SK-N-SH (cell line): ENCODE measurements at regions not wholly inside any gene's neighbourhood (a gene's known extent, or its start where the extent isn't known, plus 50 kb on each side); places are given as distances from the start of the nearest gene placed in this dataset.

Experiments
- CTCF ChIA-PET: fragments of 300-600, 350-600 bp; formaldehyde crosslinking; extraction: SDS; loops from one replicate; lab custom pipeline; 2021; lab: Yijun Ruan, JAX
- POLR2A ChIA-PET: fragments of 350-600 bp; sonication (Branson Sonifier 250); formaldehyde crosslinking; extraction: SDS; loops from one replicate; lab custom pipeline; 2020; ENCODE audit warnings: antibody characterized with exemption, inconsistent platforms; lab: Yijun Ruan, JAX
- DNase-seq: peaks from one replicate; pipeline ENCODE4 v3.0.0; 2012
- H2AFZ ChIP-seq: fragments of 200-600 bp; sonication (generic); 2 replicates; pipeline ENCODE4 v1.8.1; 2016; ENCODE audit warnings: antibody characterized with exemption, mild to moderate bottlenecking, low read depth
- H3F3A ChIP-seq: fragments of 200-600 bp; sonication (generic); replicated peaks from 2 replicates; pipeline ENCODE3; 2016; ENCODE audit warnings: antibody characterized with exemption, mild to moderate bottlenecking; ENCODE audit not compliant: insufficient read depth
- H3K27ac ChIP-seq, 2 experiments: fragments of 200-500 bp in 1 of 2; fragments of 200-600 bp in 1 of 2; sonication (Bioruptor generic) in 1 of 2; sonication (generic), shearing (Covaris generic) in 1 of 2; 2 replicates each; pipeline versions ENCODE4 v1.5.1 to v1.6.1; 2014 to 2016; ENCODE audit warnings: low read depth in 2 of 2, inconsistent platforms in 1 of 2, low read length in 1 of 2, mild to moderate bottlenecking in 1 of 2, mixed read lengths in 1 of 2
- H3K27me3 ChIP-seq: fragments of 200-600 bp; sonication (generic), shearing (Covaris generic); 2 replicates; pipeline ENCODE4 v1.6.1; 2016; ENCODE audit warnings: mixed run types; ENCODE audit not compliant: insufficient read depth
- H3K36me3 ChIP-seq, 2 experiments: fragments of 200-500 bp in 1 of 2; fragments of 200-600 bp in 1 of 2; sonication (Bioruptor generic) in 1 of 2; sonication (generic) in 1 of 2; replicated peaks in 1 of 2; 2 replicates each; pipeline versions ENCODE3 to v1.5.1; 2014 to 2016; ENCODE audit warnings: low read length in 1 of 2, mild to moderate bottlenecking in 1 of 2; ENCODE audit not compliant: insufficient read depth in 2 of 2, control insufficient read depth in 1 of 2
- H3K4me1 ChIP-seq, 2 experiments: fragments of 200-500 bp in 1 of 2; fragments of 200-600 bp in 1 of 2; sonication (Bioruptor generic) in 1 of 2; sonication (generic), shearing (Covaris generic) in 1 of 2; 2 replicates each; pipeline versions ENCODE4 v1.5.1 to v1.6.1; 2014 to 2016; ENCODE audit warnings: low read depth in 1 of 2, low read length in 1 of 2, mixed run types in 1 of 2; ENCODE audit not compliant: insufficient read depth in 2 of 2, control insufficient read depth in 1 of 2
- H3K4me2 ChIP-seq: fragments of 200-600 bp; sonication (generic), shearing (Covaris generic); 2 replicates; pipeline ENCODE4 v1.6.1; 2017; ENCODE audit warnings: mixed run types
- H3K4me3 ChIP-seq, 2 experiments: fragments of 200-500 bp in 1 of 2; fragments of 200-600 bp in 1 of 2; sonication (Bioruptor generic) in 1 of 2; sonication (generic), shearing (Covaris generic) in 1 of 2; 2 replicates each; pipeline versions ENCODE4 v1.5.1 to v1.8.1; 2014 to 2016; ENCODE audit warnings: low read depth in 2 of 2, inconsistent platforms in 1 of 2, low read length in 1 of 2, mild to moderate bottlenecking in 1 of 2, mixed read lengths in 1 of 2, moderate library complexity in 1 of 2
- H3K79me2 ChIP-seq: fragments of 200-600 bp; sonication (generic); 2 replicates; pipeline ENCODE4 v1.8.1; 2017; ENCODE audit warnings: mild to moderate bottlenecking; ENCODE audit not compliant: insufficient read depth
- H3K9ac ChIP-seq: fragments of 200-600 bp; sonication (generic); 2 replicates; pipeline ENCODE4 v1.6.1; 2017; ENCODE audit warnings: mixed run types
- H3K9me2 ChIP-seq: fragments of 200-600 bp; sonication (generic); 2 replicates; pipeline ENCODE4 v1.6.1; 2017; ENCODE audit warnings: mixed run types
- H3K9me3 ChIP-seq: fragments of 200-600 bp; sonication (generic); 2 replicates; pipeline ENCODE4 v1.6.1; 2017; ENCODE audit warnings: mixed run types, mild to moderate bottlenecking, moderate library complexity
- H4K20me1 ChIP-seq: fragments of 200-600 bp; sonication (generic); 2 replicates; pipeline ENCODE4 v1.6.1; 2017; ENCODE audit warnings: mild to moderate bottlenecking, mixed run types; ENCODE audit not compliant: insufficient read depth
- CHD2 ChIP-seq: fragments of 150-350 bp; IDR thresholded peaks from 2 replicates; pipeline ENCODE4 v1.6.1; 2018; ENCODE audit warnings: low read length; ENCODE audit not compliant: partially characterized antibody
- EP300 ChIP-seq, 2 experiments: IDR thresholded peaks; 2 replicates each; pipeline versions ENCODE4 v1.4.0 to v1.6.1; 2012; ENCODE audit warnings: borderline replicate concordance in 1 of 2, low read depth in 1 of 2, low read length in 1 of 2
- FOSL2 ChIP-seq: IDR thresholded peaks from 2 replicates; pipeline ENCODE4 v1.4.0; 2012; ENCODE audit warnings: low read depth, mild to moderate bottlenecking, moderate library complexity, borderline replicate concordance
- FOXJ3 ChIP-seq: sonication (generic); formaldehyde crosslinking; IDR thresholded peaks from 2 replicates; pipeline ENCODE4 v1.5.1; 2020; ENCODE audit warnings: mild to moderate bottlenecking, missing genetic modification reagents
- FOXM1 ChIP-seq: IDR thresholded peaks from 2 replicates; pipeline ENCODE4 v1.4.0; 2012; ENCODE audit warnings: low read depth, mild to moderate bottlenecking
- GATA2 ChIP-seq: sonication (generic); formaldehyde crosslinking; IDR thresholded peaks from 2 replicates; pipeline ENCODE4 v1.5.0; 2020; ENCODE audit warnings: mild to moderate bottlenecking, missing genetic modification reagents
- JUND ChIP-seq: IDR thresholded peaks from 2 replicates; pipeline ENCODE4 v1.4.0; 2012
- NFIC ChIP-seq: IDR thresholded peaks from 2 replicates; pipeline ENCODE4 v1.4.0; 2012; ENCODE audit warnings: borderline replicate concordance
- RAD21 ChIP-seq: IDR thresholded peaks from 2 replicates; pipeline ENCODE4 v1.6.1; 2012; ENCODE audit warnings: mild to moderate bottlenecking, low read length
- RFX5 ChIP-seq: IDR thresholded peaks from 2 replicates; pipeline ENCODE4 v1.6.1; 2012; ENCODE audit warnings: mild to moderate bottlenecking, improper control_type of control experiment, low read length
- USF1 ChIP-seq: IDR thresholded peaks from 2 replicates; pipeline ENCODE4 v1.4.0; 2012; ENCODE audit warnings: low read depth, borderline replicate concordance
- WGBS: methylation state at CpG from one replicate; pipeline ENCODE4 v1.1.6; 2017; ENCODE audit warnings: low lambda C conversion rate; 5-methylcytosine and 5-hydroxymethylcytosine counted together
- TF ChIP-seq, protein P1 (sequence below): fragments of 200-600 bp; sonication (generic); IDR thresholded peaks from 2 replicates; pipeline ENCODE4 v1.6.1; 2017; ENCODE audit warnings: antibody characterized with exemption, mild to moderate bottlenecking, moderate library complexity
- TF ChIP-seq, protein P2 (sequence below): IDR thresholded peaks from 2 replicates; pipeline ENCODE4 v1.6.1; 2012; ENCODE audit warnings: mild to moderate bottlenecking, low read depth, low read length, moderate library complexity
- TF ChIP-seq, protein P3 (sequence below): IDR thresholded peaks from 2 replicates; pipeline ENCODE4 v1.4.0; 2012; ENCODE audit warnings: low read depth
- TF ChIP-seq, protein P4 (sequence below): fragments of 150-350 bp; IDR thresholded peaks from 2 replicates; pipeline ENCODE4 v1.6.1; 2016; ENCODE audit warnings: mild to moderate bottlenecking, low read depth, low read length
- TF ChIP-seq, protein P5 (sequence below): IDR thresholded peaks from 2 replicates; pipeline ENCODE4; 2012

GRCh38 chrX:95974096-95974470 lies 710.6 kb upstream of the DIAPH2 start:
- no peak overlapping the region for H3K27ac ChIP-seq
- no peak overlapping the region for H2AFZ ChIP-seq
- 0% methylated on average over 4 of the region's 4 CpGs for WGBS
- TF ChIP-seq JUND (no peak), CHD2 (no peak), RAD21 (no peak), NFIC (no peak), FOXM1 (no peak), EP300 (IDR thresholded peaks at IDR 0.05; ENCODE audit: borderline replicate concordance in 1 of 2, low read depth in 1 of 2, low read length in 1 of 2) (no peak), RFX5 (no peak), USF1 (no peak), GATA2 (CRISPR knock-in tag) (no peak), FOXJ3 (CRISPR knock-in tag) (no peak), FOSL2 (no peak)
- TF ChIP-seq, protein P1, sequence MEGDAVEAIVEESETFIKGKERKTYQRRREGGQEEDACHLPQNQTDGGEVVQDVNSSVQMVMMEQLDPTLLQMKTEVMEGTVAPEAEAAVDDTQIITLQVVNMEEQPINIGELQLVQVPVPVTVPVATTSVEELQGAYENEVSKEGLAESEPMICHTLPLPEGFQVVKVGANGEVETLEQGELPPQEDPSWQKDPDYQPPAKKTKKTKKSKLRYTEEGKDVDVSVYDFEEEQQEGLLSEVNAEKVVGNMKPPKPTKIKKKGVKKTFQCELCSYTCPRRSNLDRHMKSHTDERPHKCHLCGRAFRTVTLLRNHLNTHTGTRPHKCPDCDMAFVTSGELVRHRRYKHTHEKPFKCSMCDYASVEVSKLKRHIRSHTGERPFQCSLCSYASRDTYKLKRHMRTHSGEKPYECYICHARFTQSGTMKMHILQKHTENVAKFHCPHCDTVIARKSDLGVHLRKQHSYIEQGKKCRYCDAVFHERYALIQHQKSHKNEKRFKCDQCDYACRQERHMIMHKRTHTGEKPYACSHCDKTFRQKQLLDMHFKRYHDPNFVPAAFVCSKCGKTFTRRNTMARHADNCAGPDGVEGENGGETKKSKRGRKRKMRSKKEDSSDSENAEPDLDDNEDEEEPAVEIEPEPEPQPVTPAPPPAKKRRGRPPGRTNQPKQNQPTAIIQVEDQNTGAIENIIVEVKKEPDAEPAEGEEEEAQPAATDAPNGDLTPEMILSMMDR: no peak
- TF ChIP-seq, protein P2, sequence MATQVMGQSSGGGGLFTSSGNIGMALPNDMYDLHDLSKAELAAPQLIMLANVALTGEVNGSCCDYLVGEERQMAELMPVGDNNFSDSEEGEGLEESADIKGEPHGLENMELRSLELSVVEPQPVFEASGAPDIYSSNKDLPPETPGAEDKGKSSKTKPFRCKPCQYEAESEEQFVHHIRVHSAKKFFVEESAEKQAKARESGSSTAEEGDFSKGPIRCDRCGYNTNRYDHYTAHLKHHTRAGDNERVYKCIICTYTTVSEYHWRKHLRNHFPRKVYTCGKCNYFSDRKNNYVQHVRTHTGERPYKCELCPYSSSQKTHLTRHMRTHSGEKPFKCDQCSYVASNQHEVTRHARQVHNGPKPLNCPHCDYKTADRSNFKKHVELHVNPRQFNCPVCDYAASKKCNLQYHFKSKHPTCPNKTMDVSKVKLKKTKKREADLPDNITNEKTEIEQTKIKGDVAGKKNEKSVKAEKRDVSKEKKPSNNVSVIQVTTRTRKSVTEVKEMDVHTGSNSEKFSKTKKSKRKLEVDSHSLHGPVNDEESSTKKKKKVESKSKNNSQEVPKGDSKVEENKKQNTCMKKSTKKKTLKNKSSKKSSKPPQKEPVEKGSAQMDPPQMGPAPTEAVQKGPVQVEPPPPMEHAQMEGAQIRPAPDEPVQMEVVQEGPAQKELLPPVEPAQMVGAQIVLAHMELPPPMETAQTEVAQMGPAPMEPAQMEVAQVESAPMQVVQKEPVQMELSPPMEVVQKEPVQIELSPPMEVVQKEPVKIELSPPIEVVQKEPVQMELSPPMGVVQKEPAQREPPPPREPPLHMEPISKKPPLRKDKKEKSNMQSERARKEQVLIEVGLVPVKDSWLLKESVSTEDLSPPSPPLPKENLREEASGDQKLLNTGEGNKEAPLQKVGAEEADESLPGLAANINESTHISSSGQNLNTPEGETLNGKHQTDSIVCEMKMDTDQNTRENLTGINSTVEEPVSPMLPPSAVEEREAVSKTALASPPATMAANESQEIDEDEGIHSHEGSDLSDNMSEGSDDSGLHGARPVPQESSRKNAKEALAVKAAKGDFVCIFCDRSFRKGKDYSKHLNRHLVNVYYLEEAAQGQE: no peak
- TF ChIP-seq, protein P3, sequence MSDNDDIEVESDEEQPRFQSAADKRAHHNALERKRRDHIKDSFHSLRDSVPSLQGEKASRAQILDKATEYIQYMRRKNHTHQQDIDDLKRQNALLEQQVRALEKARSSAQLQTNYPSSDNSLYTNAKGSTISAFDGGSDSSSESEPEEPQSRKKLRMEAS: no peak
- TF ChIP-seq, protein P4, sequence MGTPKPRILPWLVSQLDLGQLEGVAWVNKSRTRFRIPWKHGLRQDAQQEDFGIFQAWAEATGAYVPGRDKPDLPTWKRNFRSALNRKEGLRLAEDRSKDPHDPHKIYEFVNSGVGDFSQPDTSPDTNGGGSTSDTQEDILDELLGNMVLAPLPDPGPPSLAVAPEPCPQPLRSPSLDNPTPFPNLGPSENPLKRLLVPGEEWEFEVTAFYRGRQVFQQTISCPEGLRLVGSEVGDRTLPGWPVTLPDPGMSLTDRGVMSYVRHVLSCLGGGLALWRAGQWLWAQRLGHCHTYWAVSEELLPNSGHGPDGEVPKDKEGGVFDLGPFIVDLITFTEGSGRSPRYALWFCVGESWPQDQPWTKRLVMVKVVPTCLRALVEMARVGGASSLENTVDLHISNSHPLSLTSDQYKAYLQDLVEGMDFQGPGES: no peak
- TF ChIP-seq, protein P5, sequence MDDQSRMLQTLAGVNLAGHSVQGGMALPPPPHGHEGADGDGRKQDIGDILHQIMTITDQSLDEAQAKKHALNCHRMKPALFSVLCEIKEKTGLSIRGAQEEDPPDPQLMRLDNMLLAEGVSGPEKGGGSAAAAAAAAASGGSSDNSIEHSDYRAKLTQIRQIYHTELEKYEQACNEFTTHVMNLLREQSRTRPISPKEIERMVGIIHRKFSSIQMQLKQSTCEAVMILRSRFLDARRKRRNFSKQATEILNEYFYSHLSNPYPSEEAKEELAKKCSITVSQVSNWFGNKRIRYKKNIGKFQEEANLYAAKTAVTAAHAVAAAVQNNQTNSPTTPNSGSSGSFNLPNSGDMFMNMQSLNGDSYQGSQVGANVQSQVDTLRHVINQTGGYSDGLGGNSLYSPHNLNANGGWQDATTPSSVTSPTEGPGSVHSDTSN: no peak
- H3K36me3 ChIP-seq: no peaks in the 10 kb centered on the region
- no peak for DNase-seq
- H3F3A ChIP-seq: no peaks in the 10 kb centered on the region
- POLR2A ChIA-PET: no interaction called here
- H3K4me2 ChIP-seq: no peak overlapping the region
- H3K9me3 ChIP-seq: no peaks in the 10 kb centered on the region
- H3K4me3 ChIP-seq: no peak overlapping the region
- H3K27me3 ChIP-seq: no peaks in the 10 kb centered on the region; the same call in 1 of the 2 replicates
- no peaks in the 10 kb centered on the region for H3K79me2 ChIP-seq
- H3K9ac ChIP-seq: no peak overlapping the region
- CTCF ChIA-PET: no interaction called here
- no peaks in the 10 kb centered on the region for H3K9me2 ChIP-seq
- no peaks in the 10 kb centered on the region for H4K20me1 ChIP-seq
- H3K4me1 ChIP-seq: no peaks in the 10 kb centered on the region
